Glomerular visceral epithelial cell (primary cell): ENCODE measurements at regions not wholly inside any gene's neighbourhood (a gene's known extent, or its start where the extent isn't known, plus 50 kb on each side); places are given as distances from the start of the nearest gene placed in this dataset.
"Not testable (repeated sequence)": the region's sequence is repeated elsewhere in the genome, so short reads cannot be mapped to it uniquely, and the experiment has no call there.

Source experiments
- DNase-seq: peaks from one replicate; pipeline ENCODE4 v3.0.0-alpha.2; 2016; ENCODE audit errors: extremely low spot score

DNA sequence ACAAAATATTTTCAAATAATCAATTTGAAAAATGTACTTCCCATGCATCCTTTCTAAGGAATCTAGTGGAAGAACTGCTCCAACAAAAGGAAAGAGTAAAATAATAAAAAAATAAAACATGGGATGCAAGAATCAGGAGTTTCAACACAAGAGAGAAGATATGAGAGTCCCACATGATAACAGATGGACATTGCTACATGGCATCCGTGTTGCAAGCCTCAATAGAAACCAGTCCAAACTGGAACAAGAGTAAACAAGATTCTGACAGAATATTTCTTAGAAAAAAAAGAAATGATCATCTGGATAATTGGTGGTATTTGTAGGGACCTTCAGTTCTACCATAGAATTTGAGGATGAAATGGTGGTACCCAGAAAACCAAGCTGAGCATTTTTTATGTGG, 186.8 kb downstream of the FRK start:
- no peak for DNase-seq

DNA sequence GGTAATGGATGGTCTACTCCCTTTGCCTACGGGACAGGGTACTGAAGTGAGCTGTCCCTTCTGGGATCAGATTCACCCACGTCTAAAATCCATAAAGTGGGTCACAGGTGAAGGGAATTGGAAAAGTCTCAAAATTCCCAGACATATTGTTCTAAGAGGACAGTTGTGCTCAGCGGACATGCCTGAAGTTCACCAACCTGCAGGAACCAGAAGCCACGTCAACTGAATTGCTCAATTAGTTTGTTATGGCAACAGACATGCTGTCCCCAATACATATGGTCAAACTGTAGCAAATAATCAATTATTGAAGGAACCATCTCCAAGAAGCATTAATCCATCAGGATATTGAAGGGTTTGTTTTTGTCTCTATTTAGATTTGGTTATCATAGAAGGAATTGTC, 190.2 kb downstream of the FRK start:
- no peak for DNase-seq

DNA sequence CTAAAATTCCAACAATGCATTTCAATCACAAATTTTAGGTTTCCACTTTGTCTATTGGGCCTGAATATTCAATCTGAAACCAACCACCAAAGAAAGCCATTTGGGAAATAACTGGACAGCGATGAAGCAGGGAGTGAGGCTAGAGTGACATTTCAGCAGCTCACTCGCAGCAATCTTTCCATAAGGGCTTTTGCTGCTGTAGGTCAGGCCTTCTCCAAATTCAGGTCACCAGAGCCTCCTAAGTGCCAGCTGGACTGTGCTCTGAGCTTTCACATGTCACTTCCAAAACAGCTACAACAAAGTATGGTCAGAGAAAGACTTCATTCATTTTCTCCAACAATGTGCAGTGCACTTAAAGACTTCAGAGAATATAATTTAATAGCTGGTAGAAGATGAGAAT, 194.8 kb downstream of the FRK start:
- DNase-seq: no peak

DNA sequence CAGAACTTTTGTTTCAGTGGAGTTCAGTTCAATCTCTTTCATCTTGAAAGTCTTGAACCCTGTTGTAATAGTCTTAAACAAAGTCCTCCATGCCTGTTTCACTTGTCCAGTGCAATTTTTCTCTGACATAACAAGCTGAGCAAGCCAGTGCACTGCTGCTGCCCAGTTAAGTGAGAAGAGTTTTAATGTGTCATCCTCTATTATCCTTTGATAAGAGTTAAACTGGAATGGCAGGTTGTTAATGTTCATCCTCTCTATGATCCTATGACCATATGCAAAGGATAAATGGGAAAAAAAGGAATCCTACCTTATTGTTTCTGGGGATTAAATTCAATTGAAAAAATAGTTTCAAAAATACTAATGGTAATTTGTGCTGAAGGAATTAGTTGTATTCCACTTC, 197.5 kb downstream of the FRK start:
- DNase-seq: no peak

DNA sequence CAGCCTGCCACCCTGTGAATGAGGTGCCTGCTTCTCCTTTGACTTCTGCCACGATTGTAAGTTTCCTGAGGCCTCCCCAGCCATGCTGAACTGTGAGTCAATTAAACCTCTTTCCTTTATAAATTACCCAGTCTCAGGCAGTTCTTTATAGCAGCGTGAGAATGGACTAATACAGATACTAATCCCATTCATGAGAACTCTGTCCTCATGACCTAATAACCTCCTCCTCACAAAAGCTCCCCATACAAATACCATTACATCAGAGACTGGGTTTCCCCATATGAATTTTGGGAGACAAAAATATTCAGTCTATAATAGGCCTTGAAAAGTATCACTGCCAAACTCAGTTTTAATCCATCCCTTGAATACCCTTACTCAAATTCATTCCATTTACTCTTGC, 199.0 kb downstream of the FRK start:
- DNase-seq: not testable (repeated sequence)

DNA sequence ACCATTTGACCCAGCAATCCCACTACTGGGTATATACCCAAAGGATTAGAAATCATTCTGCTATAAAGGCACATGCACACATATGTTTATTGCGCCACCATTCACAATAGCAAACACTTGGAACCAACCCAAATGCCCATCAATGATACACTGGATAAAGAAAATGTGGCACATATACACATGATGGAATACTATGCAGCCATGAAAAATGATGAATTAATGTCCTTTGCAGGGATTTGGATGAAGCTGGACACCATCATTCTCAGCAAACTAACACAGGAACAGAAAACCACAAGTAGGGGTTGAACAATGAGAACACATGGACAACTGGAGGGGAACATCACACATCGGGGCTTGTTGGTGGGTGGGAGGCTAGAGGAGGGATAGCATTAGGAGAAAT, 201.1 kb downstream of the FRK start:
- not testable (repeated sequence) for DNase-seq

- no peak for DNase-seq
Measured at GRCh38 chr6:115854866-115855665, 205.6 kb downstream of the FRK start.

DNA sequence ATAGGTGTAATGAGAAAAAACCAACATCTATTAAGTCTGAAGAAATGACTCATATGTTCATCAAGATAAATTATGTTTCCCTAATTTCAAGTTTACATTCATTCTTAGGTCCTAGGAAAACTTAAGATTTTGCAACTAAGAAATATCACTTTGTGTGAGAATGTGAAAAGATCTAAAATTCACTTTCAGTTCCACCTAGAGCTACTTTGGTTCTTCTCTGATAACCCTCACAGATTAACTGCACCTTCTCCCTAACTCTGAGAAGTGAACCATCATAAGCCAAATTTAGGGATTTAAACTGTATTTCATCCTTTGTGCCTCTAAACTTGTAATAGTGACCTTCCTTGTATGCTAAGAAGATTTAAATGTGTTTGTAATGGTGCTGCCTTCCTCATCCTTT, 213.0 kb downstream of the FRK start:
- DNase-seq: no peak

- no peak for DNase-seq
Measured at GRCh38 chr6:115843945-115844344, 216.7 kb downstream of the FRK start.

DNA sequence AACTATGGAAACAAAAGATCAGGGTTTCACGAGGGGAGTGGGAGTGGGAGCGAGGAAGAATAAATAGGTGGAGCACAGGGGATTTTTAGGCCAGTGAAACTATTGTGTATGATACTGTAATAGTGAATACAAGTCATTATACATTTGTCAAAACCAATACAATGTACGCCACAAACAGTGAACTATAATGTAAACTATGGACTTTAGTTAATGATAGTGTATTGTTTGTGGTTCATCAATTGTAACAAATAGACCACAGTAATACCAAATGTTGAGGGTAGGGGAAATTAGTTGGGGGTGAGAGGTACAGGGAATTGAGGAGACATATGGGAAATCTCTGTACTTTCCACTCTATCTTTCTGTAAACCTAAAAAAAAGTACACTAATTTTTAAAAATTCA, 218.4 kb downstream of the FRK start:
- no peak for DNase-seq

DNA sequence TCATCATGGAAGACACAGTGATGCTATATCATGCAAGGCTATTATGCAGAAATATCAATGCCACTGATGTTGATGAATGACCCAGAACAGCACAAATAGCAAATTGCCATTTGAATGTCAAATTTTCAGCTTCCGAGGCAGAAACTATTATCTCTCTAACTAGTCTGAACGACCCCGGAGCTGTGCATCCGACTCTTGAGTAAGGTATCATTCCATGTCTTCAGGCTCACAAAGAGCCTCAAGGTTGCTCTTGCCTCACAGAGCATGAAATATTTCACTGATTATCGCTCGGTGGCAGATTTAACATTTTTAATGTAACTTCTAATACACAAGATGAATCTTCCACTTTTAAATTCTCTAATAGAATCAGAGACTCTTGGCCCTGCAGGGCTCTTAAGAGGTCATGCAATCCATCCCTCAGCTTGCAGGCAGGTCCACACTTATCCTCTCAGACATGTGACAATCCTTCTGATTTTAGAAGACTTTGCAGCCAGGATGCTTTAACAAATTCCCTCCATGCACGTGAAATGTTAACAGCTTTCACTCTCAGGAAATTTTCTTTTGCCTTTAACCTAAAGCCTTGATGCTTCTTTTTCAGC, 221.0 kb downstream of the FRK start:
- no peak for DNase-seq

- peak; percentile 50 for DNase-seq
Measured at GRCh38 chr6:115838763-115839401, 221.8 kb downstream of the FRK start.

- no peak for DNase-seq
Measured at GRCh38 chr6:115838216-115838615, 222.5 kb downstream of the FRK start.

GRCh38 chr6:115836374-115836773, 224.3 kb downstream of the FRK start:
- not testable (repeated sequence) for DNase-seq

DNA sequence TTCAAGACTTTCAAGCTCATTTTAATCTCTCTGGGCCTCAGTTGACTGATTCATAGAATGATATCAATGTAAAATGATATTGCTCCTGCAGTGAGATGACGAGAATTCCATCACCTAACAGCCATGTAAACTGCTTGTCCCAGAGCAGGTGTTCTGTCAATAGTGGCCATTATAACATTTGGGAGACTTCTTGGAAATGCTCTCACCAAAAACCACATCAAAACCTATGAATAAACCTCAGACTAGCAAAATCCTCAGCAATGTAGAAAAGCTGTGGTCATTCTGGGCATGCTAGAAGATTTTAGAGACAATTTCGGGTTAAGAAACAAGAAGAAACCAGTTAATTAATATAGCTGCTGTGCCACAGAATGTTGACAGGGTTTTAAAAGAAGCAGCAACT, 225.4 kb downstream of the FRK start:
- DNase-seq: no peak

DNA sequence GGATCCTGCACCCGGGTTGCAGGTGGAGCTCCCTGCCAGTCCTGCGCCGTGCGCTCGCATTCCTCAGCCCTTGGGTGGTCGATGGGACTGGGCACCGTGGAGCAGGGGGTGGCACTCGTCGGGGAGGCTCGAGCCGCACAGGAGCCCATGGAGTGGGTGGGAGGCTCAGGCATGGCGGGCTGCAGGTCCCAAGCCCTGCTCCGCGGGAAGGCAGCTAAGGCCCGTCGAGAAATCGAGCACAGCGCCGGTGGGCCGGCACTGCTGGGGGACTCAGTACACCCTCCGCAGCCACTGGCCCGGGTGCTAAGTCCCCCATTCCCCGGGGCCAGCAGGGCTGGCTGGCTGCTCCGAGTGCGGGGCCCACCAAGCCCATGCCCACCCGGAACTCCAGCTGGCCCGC, 226.1 kb downstream of the FRK start:
- DNase-seq: not testable (repeated sequence)

- DNase-seq: no peak
Measured at GRCh38 chr6:115832786-115833185, 227.9 kb downstream of the FRK start.

DNA sequence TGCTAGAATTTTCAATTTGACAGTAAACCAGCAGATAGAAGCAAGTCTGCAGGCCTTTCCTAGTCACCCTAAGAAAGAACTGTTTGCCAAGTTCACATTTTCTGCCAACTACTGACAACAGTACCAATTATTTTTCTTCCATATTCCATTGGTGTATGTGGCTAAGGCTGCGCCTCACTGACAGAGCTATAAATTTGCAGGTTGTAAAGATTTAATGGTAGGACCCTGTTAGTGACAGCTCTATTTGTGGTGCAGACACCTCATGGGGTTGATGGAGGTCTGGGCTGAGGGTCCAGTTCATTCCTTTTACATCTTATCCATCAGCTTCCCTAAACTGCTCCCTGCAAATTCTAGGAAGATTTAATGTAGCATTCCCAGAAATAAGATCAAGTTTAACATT, 228.5 kb downstream of the FRK start:
- DNase-seq: no peak

GRCh38 chr6:115830895-115831294, 229.8 kb downstream of the FRK start:
- peak; percentile 67 for DNase-seq

GRCh38 chr6:115821798-115822197, 238.9 kb downstream of the FRK start:
- DNase-seq: no peak

GRCh38 chr6:115819506-115819905, 241.2 kb downstream of the FRK start:
- DNase-seq: no peak

DNA sequence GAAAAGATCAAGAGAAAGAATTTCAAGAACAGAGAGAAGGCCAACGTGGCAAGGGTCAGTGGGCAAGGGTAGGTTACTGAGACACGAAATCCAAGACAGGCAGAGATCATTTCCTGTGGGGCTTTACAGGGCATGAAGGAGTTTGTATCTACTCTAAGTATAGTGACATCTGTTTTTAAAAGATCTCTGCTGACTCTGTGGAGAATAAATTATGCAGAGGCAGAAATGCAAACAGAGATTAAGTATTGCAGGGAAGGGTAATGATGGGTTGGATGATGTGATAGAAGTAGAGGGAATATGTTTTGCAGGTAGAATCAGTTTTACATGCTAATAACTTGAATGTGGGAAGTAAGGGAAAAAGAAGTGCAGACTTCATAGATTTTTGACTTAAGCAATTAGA, 243.5 kb downstream of the FRK start:
- no peak for DNase-seq

DNA sequence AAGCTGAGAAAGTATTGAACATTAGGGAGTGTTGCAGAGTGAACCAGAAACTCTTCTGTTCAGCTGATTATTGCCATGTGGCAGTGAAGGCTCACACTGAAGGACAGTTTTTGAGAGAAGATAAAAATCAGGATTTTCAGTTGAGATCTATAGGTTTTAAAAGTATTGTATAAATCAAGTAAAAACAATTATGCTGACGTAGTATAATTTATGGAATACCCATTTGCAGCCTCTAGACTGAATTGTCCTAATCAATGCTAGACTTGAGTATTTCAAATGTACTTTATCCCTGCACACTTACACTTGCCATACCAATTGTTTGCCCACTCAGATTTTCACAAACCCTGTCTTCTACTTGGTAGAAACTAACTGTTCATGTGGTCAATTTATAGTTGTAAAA, 245.8 kb downstream of the FRK start:
- DNase-seq: no peak
